GM18907 (cell line): ENCODE measurements at regions not wholly inside any gene's neighbourhood (a gene's known extent, or its start where the extent isn't known, plus 50 kb on each side); places are given as distances from the start of the nearest gene placed in this dataset.

Source experiments
- ATAC-seq: cut with Tn5 transposase; IDR thresholded peaks from one replicate; pipeline ENCODE4 v1.9.1; 2021; ENCODE audit warnings: mild to moderate bottlenecking, moderate library complexity; ENCODE audit not compliant: unreplicated experiment

GRCh38 chr3:83092521-83093221 is 1331.2 kb upstream of the GBE1 start:
- no peak for ATAC-seq

DNA sequence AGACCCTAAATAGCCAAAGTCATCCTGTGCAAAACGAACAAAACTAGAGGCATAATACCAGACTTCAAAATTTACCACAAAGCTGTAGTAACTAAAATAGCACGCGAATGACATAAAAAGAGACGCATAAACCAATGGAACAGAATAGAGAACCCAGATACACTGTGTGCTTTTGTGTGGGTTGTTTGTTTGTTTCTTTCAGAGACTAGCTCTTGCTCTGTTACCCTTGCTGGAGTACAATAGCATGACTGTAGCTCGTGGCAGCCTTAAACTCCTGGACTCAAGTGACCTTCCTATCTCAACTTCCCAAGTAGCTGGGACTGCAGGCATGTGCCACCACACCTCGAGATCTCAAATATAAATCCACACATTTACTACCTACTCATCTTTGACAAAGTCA is 1314.6 kb upstream of the GBE1 start:
- ATAC-seq, result no peak

DNA sequence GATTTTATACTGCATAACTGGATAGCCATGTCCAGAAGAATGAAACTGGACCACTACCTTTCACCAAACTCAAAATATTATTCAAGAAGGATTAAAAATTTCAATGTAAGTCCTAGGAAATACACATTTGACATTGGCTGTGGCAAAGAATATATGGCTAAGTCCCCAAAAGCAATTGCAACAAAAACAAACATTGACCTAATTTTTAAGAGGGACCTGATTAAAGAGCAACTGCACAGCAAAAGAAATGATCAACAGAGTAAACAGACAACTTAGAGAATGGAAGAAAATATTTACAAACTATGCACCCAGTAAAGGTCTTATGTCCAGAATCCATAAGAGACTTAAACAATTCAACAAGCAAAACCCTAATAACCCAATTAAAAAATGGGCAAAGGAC is 1313.0 kb upstream of the GBE1 start:
- ATAC-seq, result no peak

- ATAC-seq, result no peak
Measured at GRCh38 chr3:83065851-83066460, 1304.5 kb upstream of the GBE1 start.

GRCh38 chr3:83063446-83063845 is 1302.0 kb upstream of the GBE1 start:
- no peak for ATAC-seq

DNA sequence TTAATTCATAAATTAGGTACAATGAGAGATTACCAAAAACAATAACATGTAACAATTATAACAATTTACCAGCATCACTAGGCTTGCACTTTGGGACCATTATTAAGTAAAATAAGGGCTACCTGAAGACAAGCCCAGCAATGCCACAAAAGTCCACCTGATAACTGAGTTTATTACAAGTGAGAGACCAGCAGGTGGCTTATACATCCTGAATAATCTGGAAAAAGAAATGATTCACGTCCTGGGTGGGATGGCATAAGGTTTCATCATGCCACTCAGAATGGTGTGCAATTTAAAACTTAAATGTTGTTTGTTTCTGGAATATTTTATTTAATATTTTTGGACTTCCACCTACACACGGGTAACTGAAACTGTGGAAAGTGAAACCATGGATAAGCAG is 1287.1 kb upstream of the GBE1 start:
- no peak for ATAC-seq

DNA sequence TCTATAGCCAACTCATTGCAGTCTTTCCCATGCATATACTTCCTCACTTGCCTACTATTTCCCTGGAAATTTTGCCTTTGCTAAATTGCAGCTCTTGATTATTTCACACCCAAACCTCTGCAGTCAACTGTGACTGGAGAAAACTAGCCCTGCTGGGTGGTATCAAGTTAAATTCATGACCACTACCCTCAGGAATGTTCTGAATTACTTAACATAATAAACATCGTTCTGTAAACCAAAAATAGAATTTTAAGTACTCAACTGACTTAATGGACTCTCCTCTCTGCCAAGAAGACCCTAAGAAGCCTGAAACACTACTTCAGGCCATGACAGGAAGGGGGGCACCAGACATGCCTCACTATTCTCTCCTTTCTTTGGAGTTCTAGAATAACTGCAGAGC is 1278.0 kb upstream of the GBE1 start:
- no peak for ATAC-seq

- no peak for ATAC-seq
Measured at GRCh38 chr3:83035704-83036010, 1274.2 kb upstream of the GBE1 start.

DNA sequence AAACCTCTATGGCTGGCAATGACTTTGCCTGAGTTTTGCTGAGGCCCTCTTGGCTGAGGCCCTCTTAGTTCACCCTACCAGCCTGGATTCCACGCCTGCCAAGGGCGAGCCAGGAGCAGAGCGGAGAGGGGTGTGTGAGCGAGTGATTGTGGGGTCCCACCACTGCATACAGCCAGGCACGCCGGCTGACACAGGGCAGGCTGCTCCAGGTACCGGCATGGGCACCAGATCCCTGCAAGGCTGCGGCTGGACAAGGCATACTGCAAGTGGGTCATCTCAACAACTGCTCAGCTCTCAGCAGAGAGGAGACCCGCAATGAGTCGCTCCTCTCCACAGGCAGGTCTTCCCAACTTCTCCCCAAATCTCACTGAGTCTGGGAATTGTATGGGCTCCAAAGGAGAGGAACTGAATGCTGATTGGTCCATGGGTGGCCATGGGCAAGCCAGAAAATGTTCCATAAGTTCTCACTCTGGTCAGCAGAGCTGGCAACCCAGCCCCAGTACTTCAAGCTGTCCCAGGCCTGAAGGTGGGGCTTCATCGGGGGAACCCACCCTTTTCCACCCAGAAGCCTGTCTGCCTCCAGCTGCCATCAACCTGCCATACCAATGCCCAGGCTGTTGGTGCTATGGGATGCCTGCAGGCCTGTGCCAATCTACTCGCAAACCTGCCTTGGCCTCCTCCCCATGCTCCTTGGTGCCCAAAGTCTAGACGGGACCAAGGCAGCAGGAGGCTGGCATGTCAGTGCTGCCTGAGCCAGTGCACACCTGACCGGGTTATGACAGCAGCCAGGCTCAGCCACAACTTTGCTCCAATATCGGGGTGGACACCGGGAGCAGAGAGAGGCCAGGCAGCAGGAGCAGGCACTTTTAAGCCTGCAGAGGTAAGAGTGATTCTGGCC is 1273.6 kb upstream of the GBE1 start:
- ATAC-seq, result no peak

GRCh38 chr3:83033133-83033532 is 1271.7 kb upstream of the GBE1 start:
- no peak for ATAC-seq

GRCh38 chr3:83023086-83023485 is 1261.6 kb upstream of the GBE1 start:
- ATAC-seq, result no peak

DNA sequence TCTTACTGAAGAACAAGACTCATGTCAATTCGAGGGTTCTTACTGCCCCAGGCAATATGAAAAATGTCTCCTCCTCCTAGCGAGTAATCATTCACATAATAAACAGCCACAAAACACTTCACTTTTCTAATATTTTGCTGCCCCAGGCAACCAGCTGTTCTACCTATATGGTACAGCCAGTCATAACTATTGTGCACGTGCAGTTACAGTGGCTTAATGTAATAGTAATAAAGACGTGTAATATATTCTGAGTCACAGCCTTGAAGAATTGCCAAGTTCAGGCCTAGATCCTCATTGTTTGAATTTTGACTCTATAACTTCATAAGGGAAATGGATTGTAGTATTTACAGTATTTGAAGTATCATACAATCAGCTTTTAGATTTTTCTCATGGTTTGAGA is 1250.0 kb upstream of the GBE1 start:
- no peak for ATAC-seq

DNA sequence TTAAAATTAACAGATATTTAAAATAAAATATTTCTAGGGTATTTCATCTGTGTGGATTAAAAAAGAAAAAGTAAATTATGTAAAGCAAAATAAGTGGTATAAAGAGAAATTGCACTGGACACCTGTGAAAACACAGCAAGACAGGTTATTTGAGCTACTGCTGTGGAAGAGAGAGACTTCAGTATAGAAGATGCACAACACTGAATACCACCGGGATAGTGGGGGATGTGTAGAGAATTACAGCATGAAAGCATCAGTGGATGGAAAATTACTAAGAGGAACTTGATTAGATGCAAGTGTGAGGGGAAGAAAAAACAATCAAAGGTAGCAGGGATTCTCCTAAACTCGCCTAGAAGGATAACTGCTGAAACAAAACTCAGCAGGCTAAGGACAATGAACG is 1242.5 kb upstream of the GBE1 start:
- ATAC-seq, result no peak

DNA sequence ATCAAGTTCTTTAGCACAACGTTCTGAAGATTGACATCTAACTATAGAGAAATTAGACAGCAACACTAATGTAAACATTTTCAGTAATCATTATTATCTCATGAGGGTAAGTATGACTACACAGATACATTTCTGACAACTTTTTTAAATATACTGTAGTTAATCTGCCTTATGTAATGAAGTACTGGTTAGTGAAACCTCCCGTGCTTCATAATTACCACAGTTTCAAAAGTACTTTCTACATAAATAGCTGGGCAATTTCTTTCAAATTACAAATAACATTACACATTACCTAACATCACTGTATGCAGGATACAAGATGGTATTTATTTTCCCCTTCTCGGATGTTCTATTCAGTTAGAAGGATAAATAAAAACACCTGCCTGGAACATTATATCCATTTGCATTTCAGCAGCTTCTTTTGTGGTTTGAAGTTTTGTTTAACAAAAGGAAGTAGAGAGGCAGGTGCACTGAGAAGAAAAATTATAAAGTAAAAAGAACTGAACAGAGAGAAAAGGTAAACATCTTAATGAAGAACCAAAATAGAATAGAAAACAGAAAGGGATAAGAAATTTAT is 1241.5 kb upstream of the GBE1 start:
- ATAC-seq, result no peak

DNA sequence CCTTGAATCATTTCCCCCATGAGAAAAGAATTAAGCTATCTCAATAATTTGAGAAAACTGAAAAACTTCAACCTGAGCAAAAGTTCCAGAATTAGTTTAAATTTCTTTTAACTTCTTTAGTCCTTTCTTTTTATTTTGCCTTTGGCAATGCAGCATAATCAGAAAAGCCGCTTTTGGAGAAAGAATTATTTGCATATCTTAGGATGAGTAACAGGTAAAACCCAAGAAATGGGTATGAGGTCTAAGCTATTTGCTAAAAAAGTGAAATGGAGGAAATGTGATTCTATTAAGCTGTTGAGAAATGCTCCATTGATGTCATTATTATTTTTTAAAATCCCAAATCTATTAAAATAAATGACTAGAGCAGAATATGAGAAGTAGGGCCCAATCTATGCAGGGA is 1238.3 kb upstream of the GBE1 start:
- no peak for ATAC-seq

GRCh38 chr3:82978368-82978767 is 1216.9 kb upstream of the GBE1 start:
- ATAC-seq, result no peak

DNA sequence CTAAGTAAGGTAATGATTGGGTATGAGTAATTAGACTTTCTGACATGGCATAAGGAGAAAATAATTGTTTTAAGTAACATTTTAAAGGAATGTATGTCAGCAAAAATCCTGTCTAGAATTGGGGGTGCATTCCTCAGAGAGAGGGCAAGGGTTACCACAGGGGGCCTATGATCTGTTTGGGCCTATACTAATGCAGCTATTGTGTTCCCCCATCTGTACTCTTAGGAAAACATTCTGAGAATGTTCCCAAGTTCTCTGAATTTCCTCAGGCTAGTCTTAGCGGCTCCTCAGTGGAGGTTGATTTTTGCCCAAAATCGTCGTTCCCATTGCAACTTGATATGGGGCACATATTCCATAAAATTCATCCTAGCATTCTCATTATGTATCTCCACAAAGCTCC is 1216.4 kb upstream of the GBE1 start:
- no peak for ATAC-seq

- ATAC-seq, result no peak
Measured at GRCh38 chr3:82973791-82974190, 1212.3 kb upstream of the GBE1 start.

DNA sequence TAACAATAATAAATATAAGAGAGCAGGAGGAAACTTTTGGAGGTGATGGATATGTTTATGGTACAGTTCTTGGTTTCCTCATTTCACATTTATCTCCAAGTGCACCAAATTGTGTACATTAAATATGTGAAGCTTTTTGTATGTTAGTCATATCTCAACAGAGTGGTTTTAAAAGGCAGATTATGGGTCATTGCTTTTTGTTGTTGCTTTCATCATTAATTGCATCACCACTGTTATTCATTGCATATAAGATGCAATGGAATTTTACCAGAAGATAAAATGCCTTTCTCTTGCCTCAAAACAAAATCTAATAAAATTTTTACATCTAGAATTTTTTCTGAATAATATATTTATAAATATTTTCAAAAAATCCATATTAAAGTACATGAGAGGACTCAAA is 1198.9 kb upstream of the GBE1 start:
- ATAC-seq, result no peak

GRCh38 chr3:82957696-82958095 is 1196.3 kb upstream of the GBE1 start:
- no peak for ATAC-seq

GRCh38 chr3:82957079-82957478 is 1195.6 kb upstream of the GBE1 start:
- no peak for ATAC-seq

DNA sequence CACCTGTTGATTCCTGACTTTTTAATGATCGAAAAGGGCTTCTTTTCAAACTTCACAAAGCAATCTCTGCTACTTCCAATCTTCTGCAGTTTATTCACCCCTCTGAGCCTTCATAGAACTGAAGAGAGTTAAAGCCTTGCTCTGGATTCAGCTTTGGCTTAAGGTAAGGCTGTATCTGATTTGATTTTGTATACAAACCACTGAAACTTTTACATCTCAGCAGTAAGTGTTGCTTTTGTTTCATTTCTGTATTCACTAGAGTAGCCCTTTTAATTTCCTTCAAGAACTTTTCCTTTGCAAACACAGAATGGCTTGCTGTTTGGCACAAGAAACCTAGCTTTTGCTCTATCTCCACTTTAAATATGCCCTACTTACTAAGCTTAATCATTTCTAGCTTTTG is 1193.0 kb upstream of the GBE1 start:
- no peak for ATAC-seq
